GM18508 (cell line): ENCODE measurements at regions not wholly inside any gene's neighbourhood (a gene's known extent, or its start where the extent isn't known, plus 50 kb on each side); places are given as distances from the start of the nearest gene placed in this dataset.

ENCODE experiments used
- ATAC-seq: cut with Tn5 transposase; IDR thresholded peaks from one replicate; pipeline ENCODE4 v1.9.1; 2021; ENCODE audit warnings: moderate number of reproducible peaks; ENCODE audit not compliant: insufficient read depth, unreplicated experiment

DNA sequence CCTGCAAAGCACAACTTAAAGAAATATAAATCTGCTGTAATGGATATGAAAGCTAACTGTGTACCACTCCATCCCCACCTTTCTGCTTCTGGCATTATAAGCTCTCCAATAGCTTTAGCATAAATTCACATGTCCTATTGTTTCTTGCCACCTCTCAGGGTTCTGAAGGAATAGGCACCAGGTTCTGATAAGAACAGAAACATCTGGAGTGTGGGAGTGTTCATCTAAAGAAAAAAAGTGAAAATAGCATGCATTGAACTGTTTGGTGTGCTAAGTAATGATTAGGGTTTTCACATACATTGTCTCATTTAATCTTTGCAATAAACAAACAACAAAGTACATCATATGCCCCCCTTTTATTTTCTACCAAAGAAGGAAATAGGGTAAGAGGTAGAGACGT lies 72.3 kb downstream of the FAM76B start:
- ATAC-seq, result no peak

DNA sequence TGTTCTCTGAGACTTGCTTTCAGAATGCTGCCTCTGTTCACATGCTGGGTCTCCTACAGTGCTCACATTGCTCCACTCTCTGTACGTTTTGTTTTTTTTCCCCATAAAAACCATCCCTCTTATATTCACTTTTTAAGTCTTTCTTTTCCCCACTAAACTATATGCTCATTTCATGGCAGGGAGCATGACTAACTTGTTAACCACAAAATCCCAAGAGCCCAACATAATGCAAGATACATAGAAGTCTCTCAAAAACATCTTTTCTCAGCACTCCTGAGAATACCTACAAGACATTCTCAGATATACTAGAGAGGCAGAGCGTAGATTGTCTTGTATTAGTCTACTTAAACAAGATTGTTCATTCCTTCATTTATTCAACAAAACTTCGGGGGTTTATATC lies 73.3 kb downstream of the FAM76B start:
- no peak for ATAC-seq

DNA sequence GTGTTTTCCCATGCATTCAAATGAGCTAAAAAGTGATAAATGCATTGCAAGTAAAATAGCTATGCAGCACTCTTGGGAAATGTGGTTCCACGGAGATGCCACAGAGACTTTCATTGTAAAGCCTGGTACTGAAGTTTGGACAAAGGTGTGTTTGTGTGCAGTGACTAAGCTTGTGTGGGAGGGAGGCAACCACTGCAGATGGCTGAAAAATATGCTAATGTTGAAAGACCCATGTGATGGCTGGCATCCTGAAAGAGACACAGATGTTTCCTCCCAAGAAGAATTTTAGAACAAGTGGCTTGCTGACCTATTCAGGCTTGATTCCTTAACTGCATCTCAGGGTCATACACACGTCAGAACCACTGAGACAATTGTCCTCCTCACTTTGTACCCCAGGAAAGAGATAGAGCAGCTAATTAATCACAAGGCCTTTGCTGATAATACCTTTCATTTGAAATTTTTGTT lies 73.8 kb downstream of the FAM76B start:
- peak; percentile 83 for ATAC-seq

DNA sequence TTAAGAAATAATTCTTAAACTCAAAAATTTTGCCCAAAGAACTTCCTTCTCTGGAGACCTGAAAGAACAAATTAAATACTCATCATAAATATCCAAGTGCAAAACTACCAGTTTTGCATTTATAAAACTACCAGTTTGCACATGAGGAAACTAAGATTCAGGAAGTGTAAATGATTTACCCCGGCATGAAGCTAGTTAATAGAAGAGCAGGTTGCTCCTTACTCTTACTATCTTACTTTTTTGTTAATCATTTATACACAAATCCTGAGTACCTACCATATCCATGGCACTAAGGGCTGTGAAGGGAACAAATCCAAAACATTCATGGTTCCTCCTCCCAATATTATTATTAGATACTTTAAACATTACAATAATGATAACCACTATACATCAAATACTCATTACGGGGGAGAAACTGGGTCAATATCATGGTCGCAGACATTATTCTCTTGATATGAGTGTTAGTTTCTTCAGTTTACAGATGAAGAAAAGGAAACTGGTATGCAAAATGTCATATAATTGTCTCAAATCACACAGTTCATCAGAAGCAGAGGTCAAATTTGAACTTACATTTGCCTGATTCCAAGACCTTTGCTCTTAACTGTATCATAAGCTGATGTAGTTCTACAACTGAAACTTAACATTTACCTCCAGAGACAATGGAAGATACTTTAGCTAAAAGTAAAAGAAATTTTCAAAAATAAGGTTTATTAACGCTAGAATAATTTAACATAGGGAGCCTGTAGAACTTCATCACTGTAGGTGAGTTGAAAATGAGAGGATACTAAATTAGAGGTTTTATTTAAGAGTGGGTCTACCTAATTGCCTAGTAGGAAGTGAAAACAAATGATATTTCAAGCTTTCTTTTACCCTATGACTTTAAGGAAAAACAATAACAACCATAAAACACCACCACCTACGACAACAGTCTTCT lies 74.5 kb downstream of the FAM76B start:
- no peak for ATAC-seq

DNA sequence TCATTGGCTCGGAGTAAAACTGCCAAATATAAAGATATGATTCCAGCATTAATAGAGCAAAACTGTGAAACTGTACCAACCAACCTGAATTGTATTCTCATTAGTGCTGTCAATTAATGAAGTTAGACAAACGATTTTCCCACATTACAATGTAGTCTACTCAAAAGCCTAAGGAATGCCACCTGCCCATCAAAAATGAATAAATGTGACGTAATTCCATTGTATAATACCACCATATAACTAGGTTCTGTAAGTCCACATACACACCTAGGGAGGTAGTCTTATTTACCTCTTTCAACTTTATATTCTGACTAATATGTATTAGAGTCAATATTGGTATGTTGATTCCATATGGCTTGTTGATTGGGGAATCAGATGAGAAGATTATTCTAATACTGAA lies 76.2 kb downstream of the FAM76B start:
- no peak for ATAC-seq

DNA sequence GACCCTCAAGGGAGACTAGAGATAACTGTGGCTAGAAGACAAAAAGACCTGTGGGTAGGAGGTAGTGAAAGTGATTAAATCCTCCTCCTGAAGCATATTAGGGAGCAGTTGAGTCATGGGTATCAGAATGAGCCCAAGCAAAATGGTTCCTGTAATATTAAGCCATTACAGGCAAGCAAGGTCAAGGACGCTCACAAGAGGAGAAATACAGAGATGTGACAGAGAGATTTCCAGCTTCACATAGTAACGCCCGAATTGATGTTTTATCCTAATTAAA lies 77.7 kb downstream of the FAM76B start:
- no peak for ATAC-seq

DNA sequence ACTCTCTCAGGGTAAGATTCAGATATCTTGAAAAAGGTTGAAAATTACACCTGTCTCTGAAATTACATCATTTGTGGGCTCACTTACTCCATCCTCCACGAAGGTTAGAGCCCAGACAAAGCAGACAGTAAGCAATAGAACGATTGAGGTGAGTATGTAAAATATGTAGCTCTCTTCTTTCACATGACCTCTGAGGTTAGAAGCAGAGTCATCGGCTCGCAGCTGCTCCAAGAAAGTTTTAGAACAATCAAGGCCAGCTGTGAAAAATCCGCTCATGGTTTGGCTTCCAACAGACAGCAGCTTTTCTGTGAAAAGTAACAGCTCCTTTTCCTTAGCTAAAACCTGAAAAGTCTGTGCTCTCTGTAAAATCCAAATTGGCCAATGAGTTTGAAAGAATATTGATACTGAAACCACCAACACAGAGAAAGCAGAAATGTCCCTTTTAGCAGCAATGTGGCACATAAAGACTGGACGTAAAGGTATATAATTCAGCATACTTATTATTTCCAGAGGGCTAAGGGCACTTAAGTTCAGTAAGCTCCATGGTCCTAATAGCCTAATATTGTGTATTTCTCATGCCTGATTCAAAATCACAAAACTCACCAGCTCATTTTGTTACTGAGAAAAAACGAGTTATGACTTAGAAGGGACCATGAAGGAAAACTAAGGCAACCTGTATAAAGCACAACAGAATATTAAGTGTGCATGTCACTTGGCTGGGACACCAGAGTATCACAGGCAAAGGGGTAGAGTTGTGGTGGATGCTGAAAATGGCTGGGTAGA lies 78.2 kb downstream of the FAM76B start:
- ATAC-seq, result no peak

DNA sequence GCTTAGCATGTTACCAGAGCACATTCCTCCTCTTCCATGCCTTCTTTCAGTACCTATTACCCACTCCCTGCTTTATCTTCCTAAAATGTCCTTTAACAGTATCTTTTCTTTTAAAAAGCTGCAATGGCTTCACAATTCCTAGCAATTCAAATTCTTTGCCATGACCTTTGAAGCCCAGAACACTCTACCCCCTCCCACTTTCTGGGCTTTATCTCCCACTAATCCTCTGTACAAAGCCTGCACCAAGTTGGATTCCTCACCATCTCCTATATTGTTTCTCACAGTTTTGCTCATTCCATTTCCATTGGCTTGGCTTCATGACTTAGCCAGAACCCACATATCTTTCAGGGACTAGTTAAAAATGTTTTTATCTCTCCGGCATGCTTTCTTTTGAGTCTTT lies 80.9 kb downstream of the FAM76B start:
- no peak for ATAC-seq

DNA sequence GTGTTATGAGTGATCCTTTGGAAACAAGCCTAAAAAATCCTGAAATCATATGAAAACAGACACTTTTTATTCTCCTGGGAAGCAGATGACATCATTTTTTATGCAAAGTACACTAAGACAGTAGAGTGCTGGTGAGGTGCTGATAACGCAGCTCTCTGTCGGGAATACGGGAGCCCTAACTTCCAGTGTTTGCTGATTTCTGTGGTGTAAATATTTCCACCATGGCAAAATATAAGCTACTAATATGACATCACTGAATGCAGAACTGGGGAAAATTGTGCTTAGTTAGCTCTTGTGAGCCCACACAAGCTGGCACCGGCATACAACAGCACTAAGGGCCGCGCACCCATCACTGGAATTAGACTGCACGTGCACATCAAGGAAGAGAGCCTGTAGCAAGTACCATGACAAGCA lies 82.6 kb downstream of the FAM76B start:
- no peak for ATAC-seq

DNA sequence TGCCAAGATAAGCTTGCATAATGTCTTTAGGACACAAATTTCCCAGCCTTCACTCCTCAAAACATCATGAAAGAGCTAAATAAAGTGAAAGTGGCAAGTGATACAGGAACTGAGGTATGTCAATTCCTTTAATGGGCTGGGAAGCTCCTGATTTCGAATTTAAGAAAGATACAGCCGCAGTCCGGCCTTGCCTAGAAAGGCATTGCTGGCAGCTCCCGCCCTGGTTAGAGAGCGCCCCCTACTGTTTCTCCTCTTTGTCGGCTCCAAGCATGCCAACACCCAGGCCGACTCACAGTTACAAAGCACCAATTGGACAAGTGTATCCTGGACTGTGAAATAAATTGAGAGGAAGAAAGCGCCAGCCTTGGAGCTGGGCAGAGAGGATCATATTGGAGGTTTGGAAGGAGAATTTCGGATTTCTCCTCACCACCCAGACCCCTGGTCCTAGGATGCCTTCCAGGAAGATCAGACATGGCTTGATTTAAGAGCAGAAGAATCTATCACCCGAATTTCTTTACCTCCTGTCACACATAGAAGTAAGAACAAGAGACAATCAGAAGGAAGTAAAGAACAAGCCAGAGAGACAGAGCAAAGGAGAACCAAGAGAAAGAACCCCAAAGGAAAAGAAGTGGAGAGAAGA lies 84.0 kb downstream of the FAM76B start:
- ATAC-seq, result peak; percentile 72

DNA sequence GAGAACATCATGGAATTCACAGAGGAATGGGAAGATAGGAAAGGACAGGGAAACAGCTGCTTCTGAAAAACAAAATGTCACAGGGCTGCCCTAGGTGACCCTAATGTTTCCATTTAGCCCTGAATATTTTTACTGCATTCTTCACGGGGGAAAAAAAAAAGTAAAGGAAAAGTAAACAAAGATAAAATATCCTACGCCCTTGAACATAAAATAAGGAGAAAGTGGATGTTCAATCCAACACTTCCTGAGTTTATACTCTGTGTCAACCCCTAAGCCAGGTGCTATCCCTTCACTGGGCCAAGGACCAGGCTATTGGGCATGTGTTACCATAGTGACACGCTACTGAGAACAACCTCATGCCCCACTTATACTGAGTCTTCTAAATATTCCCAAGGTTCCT lies 84.7 kb downstream of the FAM76B start:
- no peak for ATAC-seq

DNA sequence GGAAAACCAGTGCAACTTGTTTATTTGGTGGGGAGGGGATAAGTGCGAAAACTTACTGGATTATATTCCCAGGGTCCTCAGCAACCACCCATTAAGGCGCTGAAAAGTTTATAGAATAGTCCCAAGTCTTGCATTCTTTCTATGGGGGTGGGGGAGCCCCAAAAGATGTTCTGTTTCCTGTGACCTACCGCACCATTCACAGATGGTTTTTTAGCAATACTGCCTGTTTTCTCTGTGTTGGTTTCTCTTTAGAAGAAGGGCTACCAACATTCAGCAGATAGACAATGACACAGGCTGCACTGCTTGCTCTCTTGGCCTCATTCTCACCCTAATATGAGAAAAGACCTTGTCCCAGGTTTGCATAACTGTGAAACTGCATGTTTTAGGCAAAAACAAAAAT lies 86.5 kb downstream of the FAM76B start:
- ATAC-seq, result no peak

DNA sequence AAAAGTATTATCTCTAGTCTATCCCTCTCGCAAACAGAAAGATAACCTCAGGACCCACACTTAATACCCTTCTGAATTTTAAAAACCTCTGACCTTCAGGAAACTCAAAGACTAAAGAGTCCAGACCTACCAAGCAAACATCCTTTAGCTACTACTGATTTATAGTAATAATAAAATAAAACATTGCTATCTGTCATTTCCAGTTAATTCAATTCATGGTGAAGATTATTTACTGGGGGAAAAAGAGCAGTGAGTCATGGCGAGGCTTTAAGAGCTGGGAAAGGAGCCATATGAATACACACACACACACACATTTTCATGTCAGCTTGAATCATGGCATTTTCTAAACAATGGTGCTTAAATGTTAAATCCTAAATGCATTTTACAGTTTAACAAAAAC lies 87.1 kb downstream of the FAM76B start:
- ATAC-seq, result no peak

DNA sequence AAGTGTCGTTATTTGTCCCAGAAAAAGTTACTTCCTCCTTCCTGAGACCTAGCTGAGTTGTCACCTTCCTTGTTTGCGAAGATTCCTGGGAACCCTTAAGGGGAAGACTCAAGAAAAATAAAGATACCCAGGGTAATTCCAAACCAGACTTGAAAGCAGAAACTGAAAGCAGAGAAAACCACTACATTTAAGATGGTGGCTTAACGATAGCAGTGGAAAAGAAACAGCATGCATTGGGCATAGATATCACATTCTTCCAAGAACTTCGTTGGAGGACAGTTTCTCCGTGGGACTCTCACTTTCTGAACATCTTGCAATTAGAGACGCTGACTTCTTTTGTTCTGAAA lies 89.1 kb downstream of the FAM76B start:
- no peak for ATAC-seq

DNA sequence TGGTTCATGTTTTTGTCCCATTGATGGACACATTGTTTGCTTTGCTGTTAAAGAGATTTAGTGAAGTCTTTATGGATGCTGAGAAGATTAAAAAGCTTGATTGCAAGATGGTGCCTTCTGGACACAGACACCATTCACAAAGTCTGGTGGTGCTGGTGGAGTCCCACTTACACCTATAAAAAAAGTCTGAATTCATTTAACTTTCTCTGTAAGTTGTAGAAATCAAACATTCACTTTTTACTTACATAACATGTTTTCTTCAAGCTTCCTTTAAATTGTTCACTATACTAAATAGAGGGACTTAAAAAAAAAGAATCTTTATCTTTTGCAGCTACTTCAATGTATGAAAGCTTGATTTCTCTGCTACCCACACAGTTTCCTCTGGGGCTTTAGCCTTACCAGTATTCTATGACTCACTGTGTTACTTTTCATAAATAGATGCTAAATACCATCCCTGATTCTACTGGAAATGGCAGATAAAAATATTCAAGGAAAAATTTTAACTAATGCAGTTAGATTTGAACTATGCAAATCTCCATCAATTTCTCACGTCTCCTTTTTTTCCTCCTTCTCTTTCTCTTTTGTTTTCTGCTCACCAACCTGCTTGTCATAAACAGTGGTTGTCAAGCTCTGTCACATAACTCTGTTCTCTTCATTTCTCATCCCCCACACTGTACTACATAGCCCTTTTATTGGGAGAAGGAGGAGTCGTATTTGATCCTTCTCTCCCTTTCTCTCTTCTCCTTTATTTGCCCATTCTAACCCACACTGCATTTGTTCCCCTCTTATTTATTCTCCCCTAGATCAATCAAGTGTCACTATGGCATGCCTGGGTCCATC lies 89.7 kb downstream of the FAM76B start:
- no peak for ATAC-seq

DNA sequence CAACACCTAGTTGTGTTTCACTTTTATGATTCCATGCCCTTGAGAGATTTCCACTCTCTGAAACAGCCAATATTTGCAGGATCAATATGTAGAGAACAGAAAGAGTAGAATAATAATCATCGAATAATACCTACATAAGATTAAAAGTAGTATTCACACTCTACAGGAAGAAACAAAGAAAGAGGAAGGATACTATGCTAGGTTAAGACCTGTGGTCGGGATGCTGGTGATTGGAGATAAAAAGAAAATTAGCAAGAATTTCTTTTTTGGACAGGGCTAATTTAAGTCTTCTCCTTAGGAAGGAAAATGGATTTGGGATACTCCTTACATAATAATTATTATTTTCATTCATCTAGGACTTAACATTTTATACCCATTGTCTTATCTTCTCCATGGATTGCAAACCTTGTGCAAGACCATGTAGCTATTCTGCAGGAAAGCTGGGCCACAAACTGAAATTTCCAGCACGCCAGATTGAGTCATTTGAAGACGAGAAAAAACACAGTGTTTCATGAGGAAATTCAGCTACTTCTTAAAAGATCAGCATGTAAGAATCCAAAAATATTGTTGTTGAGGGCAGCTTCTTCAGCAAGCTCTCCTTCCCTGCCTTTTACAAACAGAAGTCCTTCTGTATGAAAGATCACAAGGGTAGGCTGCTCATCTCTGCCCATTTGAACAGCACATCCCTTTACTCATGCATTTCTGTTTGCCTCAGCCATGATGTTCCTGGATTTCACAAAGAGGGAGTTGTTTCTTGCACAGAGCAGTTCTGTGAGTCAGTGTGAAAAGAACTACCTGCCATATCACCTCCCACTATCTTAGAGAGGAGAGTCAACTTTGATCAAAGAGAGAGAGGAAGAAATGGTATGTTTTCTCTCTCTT lies 90.7 kb downstream of the FAM76B start:
- ATAC-seq, result no peak

DNA sequence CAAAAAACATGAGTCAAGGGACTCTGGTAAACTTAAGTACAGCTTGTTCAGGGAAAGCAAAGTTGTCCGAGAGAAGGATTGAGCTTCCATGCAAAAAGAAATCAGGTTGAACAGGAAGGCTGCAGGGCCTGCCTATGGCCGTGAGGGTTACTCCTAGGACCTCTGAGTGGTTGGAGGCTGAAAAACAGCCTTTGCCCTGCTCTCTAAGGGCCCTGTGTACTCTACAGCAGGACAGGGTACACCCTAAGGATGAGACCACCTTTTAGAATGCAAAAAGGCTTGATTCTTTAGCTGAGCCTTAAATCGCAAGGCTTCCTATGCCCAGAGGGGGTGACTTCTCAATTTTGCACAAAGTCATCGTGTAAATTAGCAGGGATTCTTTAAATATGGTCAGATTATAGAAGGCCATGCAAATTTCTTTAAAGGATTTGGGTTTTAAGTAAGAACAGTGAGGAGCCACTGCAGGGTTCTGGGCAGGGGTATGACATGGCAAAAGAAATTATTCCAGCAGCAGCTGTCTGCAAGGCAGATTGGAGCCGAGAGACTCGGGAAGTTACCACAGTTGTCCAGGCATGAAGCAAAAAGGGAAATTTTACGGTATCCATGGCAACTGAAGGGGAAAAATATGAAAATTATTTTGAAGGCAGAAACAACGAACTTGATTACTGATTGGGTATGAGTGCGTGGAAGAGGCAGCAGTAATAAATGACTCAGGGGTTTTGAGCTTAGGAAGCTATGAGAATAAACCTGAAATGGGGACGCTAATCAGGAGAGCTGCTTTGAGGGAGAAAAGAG lies 91.8 kb downstream of the FAM76B start:
- no peak for ATAC-seq

DNA sequence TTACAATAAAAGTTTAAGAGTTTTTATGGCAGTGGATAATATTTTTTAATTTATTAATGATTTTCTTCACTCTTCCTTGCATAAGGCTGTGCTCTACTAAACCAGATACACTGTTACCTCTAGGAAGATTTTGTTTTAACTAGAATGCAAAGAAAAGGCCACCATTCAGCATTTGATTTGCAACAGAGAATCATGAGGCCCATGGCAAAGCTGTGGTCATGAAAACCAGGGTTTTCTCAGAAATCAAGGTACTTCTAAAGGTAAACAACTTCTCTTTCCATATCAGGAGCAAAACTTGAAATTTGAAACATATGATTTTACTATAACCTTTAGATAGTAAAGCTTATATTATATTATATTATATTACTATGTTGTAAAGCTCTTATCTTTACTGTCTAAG lies 94.4 kb downstream of the FAM76B start:
- no peak for ATAC-seq

DNA sequence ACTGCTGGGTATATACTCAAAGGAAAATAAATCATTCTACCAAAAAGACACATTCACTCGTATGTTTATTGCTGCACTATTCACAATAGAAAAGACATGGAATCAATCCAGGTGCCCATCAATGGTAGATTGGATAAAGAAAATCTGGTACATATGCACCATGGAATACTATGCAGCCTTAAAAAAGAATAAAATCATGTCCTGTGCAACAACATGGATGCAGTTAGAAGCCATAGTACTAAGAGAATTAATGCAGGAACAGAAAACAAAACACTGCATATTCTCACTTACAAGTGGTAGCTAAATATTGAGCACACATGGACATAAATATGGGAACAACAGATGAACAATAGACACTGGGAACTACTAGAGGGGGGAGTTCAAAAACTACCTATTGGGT lies 96.3 kb downstream of the FAM76B start:
- ATAC-seq, result no peak
